NCI-H2029 (cell line): ENCODE measurements at regions not wholly inside any gene's neighbourhood (a gene's known extent, or its start where the extent isn't known, plus 50 kb on each side); places are given as distances from the start of the nearest gene placed in this dataset.

Experiments used
- DNase-seq: peaks from one replicate; lab custom pipeline; 2025; lab: John Stamatoyannopoulos, UW

DNA sequence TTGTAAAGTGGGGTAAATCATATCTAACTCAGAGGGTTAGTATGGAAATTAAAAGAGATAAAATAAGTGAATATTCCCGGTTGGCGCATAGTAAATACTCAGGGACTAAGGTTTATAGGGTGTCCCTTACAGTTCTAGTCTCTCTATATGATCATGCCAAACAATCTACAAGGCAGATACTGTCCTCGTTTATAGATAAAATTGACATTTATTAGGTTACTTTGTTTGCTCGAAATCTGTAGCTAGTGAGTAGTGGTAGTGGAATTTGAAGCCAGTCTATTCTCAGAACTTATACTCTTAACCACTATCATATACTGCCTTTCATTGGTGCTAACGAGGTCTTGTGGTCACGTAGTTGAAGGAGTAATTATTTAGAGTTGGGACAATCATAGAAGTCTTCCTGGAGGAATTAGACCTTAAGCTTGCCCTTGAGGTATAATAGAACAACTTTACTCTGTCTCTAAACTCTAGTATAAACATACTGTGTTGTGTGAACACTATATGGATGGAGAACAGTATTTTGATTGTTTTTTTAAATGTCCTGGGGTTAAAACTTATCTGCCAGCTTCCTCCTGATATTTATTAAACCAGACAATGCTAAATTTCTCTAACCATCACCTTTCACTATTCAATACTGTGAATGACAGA lies 324.0 kb downstream of the STIM2 start:
- DNase-seq = no peak

DNA sequence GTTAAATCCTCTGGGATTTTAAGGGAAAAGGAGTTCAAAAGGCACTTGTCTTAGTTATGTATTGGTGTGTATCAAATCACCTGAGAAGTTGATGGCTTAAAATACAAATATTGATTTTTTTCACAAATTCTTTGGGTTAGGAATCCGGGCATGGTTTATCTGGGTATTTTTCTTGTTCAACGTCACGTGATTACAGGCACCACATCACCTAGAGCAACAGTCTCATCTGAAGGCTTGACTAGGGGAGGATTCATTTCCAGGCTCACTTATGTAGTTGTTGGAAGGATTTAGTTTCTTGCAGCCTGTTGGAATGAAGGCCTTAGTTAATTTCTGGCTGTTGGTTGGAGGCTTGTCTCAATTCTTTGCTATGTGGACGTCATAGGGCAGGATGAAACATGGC lies 326.1 kb downstream of the STIM2 start:
- no peak for DNase-seq

DNA sequence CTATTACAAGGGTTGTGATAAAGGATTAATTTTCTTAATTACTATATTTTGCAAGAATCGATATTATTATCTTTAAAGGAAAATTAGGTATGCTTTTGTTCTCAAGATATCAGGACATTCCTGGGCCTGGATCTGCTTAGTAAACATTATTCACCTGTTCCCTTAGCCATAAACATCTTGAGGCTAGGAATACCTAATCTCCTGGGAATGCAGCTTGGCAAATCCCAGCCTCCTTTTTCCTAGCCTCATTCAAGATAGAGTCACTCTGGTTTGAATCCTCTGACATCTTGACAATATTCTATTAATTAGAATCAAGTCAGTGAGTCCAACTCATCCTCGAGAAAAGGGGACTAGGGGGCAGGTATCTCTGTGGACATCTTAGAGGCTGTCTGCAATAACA lies 327.1 kb downstream of the STIM2 start:
- DNase-seq = no peak

DNA sequence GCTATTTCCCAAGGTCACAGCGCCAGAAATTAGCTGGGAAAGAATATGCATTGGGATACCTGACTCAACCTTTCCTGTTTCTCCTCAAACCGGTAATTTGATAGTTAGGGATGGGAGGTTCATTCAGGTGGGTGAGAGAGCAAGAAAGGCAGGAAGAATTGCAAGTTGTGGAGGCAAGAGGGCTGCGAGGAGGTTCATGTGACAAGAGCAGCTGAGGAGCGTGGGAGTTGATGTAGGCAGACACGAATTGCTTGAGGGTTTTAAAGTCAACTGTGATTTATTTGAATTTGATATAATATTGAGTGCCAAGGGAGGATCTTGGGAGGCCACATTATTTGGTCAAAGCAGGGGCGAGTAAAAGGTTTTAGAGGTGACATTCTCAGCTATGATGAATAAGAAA lies 329.0 kb downstream of the STIM2 start:
- no peak for DNase-seq

DNA sequence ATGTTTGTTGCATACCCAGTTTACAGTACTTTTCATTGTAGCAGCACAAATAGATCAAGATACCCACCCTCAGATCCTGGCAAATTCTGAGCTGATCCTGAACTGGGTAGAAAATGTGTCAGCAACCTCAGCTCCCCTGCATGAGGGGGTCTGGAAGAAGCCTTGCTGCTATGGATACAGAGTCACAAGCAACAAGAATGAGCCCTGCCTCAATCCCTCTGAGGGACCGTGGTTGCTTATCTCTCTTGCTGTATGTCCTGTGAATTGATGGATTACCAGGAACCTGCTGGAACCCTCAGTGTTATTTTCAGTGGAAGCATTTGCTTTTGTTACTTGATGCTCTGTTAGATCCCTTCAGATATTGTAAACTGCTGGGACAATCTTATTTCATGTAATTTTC lies 331.0 kb downstream of the STIM2 start:
- DNase-seq = no peak

DNA sequence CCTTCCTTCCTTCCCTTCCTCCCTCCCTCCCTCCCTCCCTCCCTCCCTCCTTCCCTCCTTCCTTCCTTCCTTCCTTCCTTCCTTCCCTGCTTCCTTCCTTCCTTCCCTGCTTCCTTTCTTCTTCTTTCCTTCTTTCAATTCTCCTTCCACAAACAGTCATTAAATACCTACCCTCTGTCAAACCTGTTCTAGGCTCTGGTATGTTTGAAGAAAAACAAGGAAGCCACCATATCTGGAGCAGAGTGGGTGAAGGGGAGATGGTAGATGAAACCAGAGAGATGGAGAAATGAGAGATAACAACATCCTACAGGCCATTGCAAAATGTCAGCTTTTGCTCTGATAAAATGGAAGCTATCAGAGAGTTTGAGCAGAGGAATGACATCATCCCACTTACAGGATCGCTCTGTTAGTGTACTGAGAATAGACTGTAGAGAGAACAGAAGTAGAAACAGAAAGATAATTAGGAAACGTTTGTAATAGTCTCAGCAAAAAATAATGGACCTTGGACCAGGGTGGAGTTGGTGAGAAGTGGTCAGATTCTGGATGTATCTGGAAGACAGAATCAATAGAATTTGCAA lies 334.0 kb downstream of the STIM2 start:
- DNase-seq = no peak

DNA sequence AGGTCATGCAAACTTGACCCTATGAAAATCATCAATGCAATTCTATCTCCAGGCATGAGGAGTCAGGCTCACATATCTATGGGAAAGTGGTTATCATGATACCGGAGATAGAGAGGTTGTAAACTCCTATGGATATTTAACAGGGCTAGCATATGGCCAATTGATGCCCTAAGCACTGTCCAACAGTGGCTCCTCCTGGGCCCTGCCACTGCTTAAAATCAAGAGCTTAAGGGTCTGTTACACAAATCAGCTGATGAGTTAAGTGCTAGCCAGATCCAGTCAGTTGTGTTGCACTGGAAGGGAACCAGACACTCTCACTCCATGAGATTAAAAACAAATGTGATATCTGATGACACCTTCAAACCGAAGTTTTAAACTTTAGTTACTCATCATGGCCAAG lies 337.6 kb downstream of the STIM2 start:
- DNase-seq = no peak

DNA sequence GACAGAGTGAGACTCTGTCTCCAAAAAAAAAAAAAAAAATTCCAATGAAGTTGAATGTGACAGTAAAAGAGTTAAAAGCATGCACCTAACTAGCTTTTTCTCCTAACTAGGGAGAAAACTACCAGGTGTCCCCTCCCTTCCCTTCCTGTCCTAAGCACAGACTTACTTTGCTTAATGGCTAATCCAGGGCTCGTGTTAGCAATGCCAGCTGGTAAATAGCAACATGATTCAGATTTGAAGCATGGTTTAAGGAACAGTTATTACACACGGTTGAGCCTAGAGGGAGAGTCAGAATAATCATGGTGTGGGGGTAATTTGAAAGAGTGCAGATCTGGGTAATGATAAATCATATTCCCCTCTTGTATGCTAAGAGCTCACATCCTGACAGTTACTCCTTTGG lies 338.3 kb downstream of the STIM2 start:
- DNase-seq = no peak

DNA sequence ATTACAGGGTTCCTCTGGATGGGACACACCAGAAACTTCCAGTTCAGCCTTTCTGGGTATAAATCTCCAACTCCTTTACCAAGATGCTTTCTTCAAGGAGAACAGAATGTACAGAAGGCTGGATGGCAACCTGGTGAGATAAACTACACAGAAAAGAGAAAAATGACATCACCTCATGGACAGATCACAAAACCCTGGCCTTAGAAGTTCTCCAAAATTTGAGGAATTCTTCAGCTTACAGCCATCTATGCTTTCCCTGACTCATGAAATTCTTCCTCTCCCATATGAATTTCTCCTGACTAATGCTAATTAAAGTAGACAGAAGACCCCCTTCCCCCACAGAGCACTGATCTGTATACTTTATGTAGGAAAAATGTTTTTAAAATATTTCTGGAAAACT lies 345.4 kb downstream of the STIM2 start:
- no peak for DNase-seq

DNA sequence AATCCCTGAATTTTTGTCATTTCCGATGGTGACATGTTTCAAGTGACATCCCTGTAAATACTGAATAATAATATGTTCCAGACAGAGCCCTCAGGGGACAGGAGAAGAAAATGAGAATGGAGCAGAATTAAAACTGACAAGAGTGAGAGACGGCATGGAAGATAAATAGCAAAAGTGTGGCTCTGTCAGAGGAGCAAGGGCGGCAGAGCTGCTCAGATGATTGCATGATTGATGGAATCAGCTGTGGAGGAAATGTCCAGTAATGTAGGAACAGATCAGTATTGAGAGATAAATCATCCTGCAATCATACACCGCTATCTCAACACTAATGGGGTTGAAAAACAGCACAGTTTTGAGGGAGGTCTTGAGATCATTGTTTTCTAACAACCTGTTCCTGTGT lies 350.3 kb downstream of the STIM2 start:
- no peak for DNase-seq

DNA sequence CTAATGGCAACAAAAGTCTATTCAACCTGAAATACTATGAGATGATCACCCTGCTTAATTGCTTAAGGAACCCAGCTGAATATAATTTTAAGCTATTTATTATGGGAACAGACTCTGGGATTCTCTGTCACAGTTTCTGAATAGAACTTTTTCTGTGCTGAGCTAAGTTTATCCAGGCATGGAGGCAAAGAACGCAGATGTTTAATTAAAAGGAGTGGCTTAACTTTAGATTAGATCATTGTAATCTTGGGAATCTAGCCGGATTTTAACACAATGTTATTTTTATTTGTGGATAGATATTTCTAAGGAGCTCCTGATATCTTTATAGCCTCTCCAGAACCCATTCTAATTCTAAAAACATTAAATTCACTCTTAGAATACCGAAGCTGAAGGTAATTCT lies 353.4 kb downstream of the STIM2 start:
- no peak for DNase-seq

DNA sequence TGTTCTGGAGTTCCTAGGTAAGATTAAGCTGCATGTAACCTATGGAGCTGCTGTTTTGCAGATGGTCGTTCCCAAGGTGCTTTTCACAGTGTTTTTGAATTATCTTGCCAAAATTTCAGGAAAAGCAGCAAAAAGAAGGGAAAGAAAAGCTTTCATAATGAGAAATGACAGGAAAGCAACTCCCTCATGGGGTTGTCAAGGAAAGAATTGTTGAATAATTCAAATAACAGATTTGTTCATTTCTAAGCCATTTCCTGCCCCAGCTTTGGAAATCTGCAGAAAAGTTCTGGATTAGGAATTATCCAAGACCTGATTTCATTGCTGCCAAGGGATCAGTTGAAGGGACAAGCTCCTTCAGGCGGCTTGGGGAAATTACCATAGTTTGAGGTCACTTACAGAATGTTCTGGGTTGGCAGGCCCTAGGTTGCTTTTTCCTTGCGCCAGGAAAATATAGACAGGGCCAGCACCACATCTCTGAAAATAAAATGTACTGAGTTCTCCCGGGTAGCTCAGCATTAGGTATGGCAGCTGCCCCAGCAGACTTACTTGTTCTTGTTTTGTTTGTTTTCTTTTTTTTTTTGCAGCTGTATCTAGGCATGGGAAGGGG lies 354.7 kb downstream of the STIM2 start:
- no peak for DNase-seq

DNA sequence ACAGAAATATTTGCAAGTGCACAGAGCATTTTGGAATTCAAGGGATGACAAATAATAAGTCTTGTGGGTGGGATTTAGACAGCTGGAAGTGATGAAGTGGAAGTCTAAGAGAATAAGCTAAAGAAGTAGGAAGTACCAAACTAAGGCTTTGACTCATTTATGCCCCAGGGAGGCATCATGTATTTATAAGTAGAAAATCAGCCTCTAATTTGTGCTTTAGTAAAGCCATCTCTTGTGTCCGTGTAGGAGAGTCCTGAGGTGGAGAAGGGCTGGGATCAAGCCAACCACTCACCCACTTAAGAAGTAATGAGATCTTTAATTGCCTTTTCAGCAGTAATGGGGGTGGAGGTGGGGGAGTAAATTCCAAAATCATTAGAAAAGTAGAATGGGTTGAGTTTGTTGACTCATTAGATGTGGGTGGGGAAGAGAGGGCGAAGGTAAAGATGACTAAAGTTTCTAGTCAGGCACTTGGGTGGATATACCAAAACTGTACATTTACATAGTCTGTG lies 356.7 kb downstream of the STIM2 start:
- DNase-seq = no peak

DNA sequence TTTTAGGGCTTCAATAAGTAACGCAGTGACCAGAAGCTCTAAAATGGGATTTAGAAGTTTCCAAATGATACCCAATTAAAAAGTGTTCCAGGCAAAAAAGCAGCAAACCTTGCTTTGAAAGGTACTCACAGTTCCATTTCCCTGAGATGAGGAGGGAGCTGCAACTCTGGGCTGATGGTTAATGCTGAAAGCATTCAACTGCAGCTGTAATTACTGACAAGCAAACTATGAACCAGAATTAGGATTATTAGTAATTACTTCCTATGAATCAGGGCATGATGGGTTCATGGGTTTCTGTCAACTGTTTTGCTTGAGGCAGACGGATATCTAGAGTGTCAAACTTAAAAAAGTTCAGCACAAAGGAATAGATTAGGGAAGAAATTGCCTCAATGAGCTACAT lies 357.4 kb downstream of the STIM2 start:
- no peak for DNase-seq

DNA sequence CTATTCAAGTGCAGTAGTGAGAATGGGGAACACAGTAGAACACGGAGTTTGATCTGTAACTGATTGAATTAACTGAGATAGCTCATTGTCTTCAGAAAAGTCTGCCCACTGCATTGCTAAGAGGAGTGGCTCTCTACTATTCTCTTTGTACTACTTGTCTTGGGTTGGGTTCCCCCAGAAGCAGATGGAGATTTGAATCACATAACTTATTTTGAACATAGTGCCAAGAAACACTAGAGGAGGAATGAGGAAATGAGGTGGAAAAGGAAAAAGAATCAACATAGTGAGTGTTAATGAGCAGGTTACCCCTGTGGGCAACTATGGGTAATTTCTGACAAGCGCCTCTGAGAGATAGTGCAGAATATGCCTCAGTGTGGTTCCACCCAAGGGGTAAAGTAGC lies 362.7 kb downstream of the STIM2 start:
- DNase-seq = no peak

DNA sequence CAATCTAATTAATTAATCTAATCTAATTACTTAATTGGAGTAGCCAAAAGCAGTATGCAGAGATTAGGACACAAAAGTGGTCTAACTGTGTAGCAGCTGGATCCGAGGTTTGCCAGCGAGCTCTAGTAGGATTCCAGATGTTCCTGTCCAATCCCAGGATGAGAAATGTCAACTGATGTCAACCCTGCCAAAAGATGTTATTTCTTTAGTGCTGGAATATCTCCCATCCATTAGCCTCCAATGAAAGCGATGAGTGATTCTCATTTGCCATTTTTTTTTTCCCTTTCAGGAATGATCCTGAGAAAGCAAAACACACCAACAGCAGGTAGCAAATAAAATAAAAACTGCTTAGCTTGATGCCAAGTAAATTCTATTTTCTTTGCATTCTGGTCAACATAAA lies 372.9 kb downstream of the STIM2 start:
- DNase-seq = no peak

DNA sequence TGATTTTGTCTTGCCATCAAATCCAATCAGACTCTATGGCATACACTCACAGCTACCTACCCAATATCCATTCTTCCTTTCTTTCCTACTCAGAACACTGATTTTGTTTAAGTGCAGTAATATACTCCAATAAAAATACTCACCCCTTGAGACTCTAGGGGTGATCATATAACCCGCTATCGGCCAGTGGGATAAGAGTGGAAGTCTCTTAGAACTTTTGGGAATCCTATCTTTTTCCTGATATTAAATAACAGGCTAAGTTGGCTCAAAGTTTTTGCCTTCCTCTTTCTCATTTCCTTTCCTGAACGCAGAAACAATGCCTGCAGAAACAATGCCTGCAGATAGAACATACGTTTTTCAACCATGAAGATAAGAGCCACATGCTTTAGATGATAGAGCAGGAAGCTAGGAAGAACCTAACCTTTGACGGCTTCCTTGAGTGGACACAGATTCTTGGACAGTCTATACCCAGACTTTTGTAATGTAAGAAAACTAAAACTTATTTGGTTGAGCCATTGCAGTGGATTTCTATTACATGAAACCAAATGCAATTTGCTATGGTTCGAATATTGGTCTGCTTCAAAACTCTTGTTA lies 373.8 kb downstream of the STIM2 start:
- DNase-seq = no peak

DNA sequence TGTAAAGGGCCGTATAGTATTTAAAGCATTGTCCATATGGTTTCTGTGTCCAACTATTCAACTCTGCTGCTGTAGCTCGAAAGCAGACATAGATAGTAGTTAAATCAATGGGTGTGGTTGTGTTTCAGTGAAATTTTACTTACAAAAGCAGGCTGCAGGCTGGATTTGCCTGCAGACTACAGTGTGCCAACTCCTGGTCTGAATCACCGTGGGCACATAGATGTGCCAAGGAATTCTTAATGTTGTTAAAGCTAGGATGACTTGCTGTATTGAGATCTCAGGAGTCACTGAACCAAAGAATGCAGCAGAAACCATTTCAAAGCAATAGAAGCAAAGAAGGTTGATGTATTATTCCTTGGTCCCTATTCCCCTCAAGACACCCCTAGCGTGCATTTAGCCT lies 379.0 kb downstream of the STIM2 start:
- DNase-seq = no peak

DNA sequence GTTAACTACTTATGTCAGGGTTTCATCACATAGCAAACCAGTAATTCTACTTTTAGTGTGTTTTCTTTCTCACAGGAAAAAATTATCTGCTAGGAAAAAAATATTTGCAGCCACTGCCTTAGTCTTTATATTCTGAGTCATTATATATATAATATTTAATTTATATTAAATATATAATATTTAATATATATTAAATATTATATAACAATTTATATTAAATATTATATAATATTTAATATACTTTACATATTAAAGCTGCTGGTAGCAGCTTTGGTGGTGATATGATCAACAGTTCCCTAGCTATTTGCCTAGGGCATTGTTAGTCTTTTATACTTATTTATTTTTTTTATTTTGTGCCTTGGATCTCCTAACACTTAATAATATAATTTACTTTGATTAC lies 381.6 kb downstream of the STIM2 start:
- no peak for DNase-seq

DNA sequence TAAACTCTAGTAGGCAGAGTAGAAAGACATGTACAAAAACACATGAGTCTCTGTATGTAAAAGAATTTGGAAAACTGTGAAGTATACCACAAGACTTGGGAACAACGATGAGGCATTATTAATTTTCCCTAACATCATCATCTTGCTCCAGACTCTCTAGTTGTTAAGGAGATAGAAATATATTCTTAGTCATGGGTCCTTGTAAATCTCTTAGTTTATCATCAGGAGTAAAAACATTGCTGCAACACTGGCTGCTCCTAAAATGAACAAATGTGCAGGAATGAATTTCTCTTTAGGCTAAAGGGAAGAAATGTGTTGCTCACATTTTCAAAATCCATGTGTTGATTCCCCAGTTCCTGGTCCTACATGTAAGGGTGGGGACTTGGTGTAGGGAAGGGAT lies 384.6 kb downstream of the STIM2 start:
- no peak for DNase-seq

DNA sequence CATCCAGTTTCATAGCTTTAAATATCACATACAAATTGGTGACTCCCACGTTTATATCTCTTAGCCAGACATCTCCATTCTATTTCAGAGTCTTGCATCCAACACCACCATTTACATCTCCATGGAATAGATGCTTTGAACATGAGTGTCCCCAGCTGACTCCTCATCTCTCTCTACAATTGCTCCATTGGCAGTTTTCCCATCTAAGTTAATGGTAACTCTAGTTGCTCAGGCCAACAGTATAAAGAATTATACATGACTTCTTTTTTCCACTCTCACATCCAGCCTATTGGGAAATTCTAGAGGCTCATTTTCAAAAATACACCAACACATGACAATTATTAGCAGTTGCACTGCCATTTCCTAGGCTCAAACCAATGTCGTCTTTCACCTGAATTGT lies 388.2 kb downstream of the STIM2 start:
- no peak for DNase-seq

DNA sequence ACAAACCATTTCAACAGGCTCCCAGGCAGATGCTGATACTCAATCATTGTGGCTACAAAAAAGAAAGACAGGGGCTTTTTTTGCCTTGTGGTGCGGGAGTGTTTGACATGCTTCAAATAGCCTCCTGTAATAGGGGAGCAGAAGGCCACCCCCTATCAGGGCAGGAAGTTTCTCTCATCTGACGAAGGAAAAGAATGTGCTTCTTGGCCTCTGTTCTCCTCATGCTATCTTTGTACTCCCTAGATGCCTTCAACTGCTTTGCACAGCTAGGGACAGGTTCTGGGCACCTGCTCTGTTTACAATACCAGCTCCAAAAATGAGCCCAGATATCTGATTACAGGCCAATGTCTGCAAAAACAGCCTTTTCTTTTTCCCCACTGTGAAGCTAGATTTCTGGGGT lies 391.1 kb downstream of the STIM2 start:
- DNase-seq = no peak

DNA sequence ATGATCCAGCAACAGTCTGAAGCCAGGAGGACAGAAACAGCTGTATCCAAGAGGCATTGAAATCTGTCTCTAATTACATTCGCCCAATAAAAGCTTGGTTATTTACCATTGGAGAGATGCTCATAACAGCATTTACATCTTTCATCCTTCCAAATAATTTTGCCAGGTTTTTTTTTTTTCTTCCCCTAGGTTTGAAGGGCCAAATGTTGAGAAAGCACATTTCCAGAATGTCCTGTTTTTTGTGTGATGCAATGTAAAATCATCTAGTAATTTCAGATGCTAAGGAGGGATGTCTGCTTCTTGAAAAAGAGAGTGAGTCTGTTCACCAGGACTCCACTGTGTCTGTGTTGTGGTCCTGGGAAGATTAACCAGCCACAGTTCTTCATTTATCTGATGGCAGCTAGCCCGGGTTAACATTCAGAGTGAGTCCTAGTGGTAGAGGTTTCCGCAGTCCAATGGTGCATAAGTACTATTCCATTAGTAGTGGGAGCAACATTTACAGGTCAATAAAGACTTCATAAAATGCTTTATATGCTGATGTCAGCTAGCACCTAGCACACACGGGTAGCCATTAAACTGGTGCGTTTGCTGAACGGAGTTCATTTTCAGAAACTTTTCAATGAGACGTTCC lies 406.8 kb downstream of the STIM2 start:
- no peak for DNase-seq
